ENCODE measurements at regions not wholly inside any gene's neighbourhood (a gene's known extent, or its start where the extent isn't known, plus 50 kb on each side); places are given as distances from the start of the nearest gene placed in this dataset.

DNA sequence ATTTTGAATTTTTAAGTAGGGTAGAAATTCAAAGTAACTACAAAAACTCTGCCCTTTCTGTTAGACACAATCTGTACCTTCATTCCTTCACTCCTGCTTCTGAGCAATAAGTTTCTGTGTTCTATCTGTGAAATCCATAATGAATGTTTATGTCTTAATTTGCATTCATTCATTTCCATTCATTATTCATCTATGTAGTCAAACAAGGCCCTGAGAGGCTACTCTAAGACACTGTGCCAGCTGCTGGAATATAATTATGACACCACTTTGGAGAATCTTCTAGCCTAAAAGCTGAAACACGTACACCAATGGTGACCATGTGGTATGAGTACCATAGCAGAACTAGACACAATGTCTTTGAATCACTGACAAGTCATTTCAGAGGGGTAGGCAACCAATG is 199.9 kb upstream of the FAR2 start:
- H3K4me3 ChIP-seq (replicated peaks; ENCODE audit: low read depth, low read length): no peak overlapping the region
- DNase-seq (ENCODE audit: low read depth): no peak
- no peak for TF ChIP-seq CTCF (IDR thresholded peaks at IDR 0.05; ENCODE audit: low read length, missing control alignments)

- DNase-seq (ENCODE audit: low read depth): no peak
- no peak for TF ChIP-seq CTCF (IDR thresholded peaks at IDR 0.05; ENCODE audit: low read length, missing control alignments)
Observed at GRCh38 chr12:28950049-28950448, 199.0 kb upstream of the FAR2 start.

GRCh38 chr12:28951935-28952334 is 197.1 kb upstream of the FAR2 start:
- TF ChIP-seq CTCF (IDR thresholded peaks at IDR 0.05; ENCODE audit: low read length, missing control alignments): no peak
- DNase-seq (ENCODE audit: low read depth): no peak
- no peak overlapping the region for H3K4me3 ChIP-seq (replicated peaks; ENCODE audit: low read depth, low read length)

More at GRCh38 chr12:28950049-28950448, 199.0 kb upstream of the FAR2 start:
- H3K4me3 ChIP-seq (replicated peaks; ENCODE audit: low read depth, low read length): no peak overlapping the region

DNA sequence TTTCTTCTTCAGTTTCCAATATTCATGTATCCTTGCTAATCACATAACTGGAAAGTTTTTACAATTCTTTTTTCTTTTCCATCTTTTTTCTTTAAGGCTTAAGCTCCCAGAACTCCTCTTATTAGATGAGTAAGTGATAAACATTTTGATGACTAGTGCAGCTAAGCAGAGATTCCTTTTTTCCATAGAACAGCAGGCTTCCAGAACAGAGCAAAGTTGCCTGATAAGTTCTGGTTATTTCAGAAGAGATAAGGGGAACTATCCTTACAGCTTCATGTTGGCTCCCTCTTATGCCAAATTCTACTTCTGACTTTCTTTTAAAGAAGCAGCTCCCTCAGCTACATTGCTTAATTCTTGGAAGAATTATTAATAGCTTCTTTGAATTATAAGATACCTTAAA is 194.7 kb upstream of the FAR2 start:
- DNase-seq (ENCODE audit: low read depth): no peak
- no peak overlapping the region for H3K4me3 ChIP-seq (replicated peaks; ENCODE audit: low read depth, low read length)
- TF ChIP-seq CTCF (IDR thresholded peaks at IDR 0.05; ENCODE audit: low read length, missing control alignments): no peak

GRCh38 chr12:28955491-28955890 is 193.6 kb upstream of the FAR2 start:
- DNase-seq (ENCODE audit: low read depth): no peak
- no peak overlapping the region for H3K4me3 ChIP-seq (replicated peaks; ENCODE audit: low read depth, low read length)
- TF ChIP-seq CTCF (IDR thresholded peaks at IDR 0.05; ENCODE audit: low read length, missing control alignments): no peak

DNA sequence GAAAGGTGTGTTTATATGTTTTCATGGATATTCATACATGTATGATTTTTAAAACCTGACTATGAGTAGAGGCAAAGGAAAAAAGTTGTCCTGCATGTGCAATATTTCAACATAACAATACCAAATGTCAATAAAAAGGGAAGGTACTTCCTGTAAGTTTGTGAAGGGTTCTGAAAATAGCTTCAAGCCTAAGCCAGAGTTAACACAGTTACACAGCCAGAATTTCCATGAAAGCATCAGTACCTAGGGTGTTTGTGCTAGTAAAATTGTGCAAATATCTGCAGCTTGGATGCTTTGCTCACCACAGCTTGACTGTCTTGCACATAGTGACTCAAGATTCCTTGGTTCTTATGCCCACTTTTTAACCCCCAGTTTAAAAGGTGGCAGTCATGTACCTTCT is 193.1 kb upstream of the FAR2 start:
- no peak overlapping the region for H3K4me3 ChIP-seq (replicated peaks; ENCODE audit: low read depth, low read length)
- DNase-seq (ENCODE audit: low read depth): no peak
- TF ChIP-seq CTCF (IDR thresholded peaks at IDR 0.05; ENCODE audit: low read length, missing control alignments): no peak

DNA sequence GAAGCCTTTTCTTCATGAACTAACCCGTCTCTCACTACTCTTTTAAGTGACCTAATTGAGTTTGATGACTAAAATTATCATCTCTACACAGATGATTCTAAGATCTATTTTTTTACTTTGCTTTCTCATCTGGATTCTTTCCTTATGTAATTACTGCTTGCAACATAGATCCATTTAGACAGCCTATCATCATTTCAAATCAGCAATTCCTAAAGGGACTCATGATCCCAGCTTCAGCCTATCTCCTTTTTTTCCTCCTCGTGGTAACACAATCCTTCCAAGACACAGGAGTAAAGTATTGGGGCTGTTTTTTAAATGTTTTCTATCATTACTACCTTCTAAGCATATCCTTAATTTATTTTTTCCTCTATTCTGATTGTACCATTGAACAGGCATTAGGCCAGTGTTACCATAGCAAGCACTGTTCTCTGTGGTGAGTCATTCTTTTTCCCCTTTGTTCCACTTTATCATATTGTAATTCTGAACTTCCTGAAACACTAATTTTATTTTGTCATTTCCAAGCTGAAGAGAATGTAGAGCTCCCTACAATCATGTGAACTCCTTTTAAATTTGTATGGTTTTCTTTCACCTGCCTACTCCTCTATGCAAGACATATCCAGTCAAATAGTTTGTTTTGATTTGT is 190.4 kb upstream of the FAR2 start:
- no peak overlapping the region for H3K4me3 ChIP-seq (replicated peaks; ENCODE audit: low read depth, low read length)
- no peak for TF ChIP-seq CTCF (IDR thresholded peaks at IDR 0.05; ENCODE audit: low read length, missing control alignments)
- DNase-seq (ENCODE audit: low read depth): peak; percentile 87

Measured in fibroblast of pulmonary artery (primary cell).